ENCODE measurements at regions not wholly inside any gene's neighbourhood (a gene's known extent, or its start where the extent isn't known, plus 50 kb on each side); places are given as distances from the start of the nearest gene placed in this dataset.

GRCh38 chr9:129323376-129323998, 145.4 kb upstream of the IER5L start:
- BruUV-seq (replicated peaks), result no TSS peak
- FAIRE-seq (no peak), DNase-seq (ENCODE audit: low read depth, low spot score) (no peak)
- dilution Hi-C loops (cut with MboI; ENCODE audit: extremely low pct_ligation_motif_present, low sequenced_read_pairs), result no loop called here
- ChIA-PET CTCF (interaction anchor here (0.6 to 1.5 kb wide), 2 partner anchors 11 to 301 kb away, joined by 3 to 6 read pairs; no protein-coding TSS in a partner anchor), POLR2A (no interaction called here)
- intact Hi-C loops (cut with micrococcal nuclease), result loop anchor here (5.0 kb wide), 2 partner anchors 146 to 289 kb away; partner anchors contain the start of gene IER5L
- Histone ChIP-seq H3K9me1 (replicated peaks; ENCODE audit: control insufficient read depth, extremely low read depth, insufficient read depth, low read length) (no peaks in the 10 kb centered on the region), H3K36me3 (ENCODE audit: control insufficient read depth in 2 of 2, extremely low read depth in 1 of 2, insufficient read depth in 2 of 2, low read length in 2 of 2) (no peaks in the 10 kb centered on the region), H3K27me3 (ENCODE audit: control insufficient read depth in 2 of 2, insufficient read depth in 2 of 2, low read length in 2 of 2) (no peaks in the 10 kb centered on the region), H3K9me3 (replicated peaks; ENCODE audit: control insufficient read depth, insufficient read depth, low read length) (no peaks in the 10 kb centered on the region), H3K27ac (ENCODE audit: insufficient read depth, low read depth, low read length) (no peak overlapping the region), H3K9ac (replicated peaks; ENCODE audit: extremely low read depth, insufficient read depth, low read length) (no peak overlapping the region), H2AFZ (ENCODE audit: low read depth, low read length) (no peak overlapping the region), H4K20me1 (replicated peaks; ENCODE audit: control insufficient read depth, extremely low read depth, insufficient read depth, low read length) (no peaks in the 10 kb centered on the region), H3K4me3 (replicated peaks in 1 of 3; ENCODE audit: insufficient read depth in 1 of 3, low read depth in 1 of 3, low read length in 3 of 3) (no peak overlapping the region), H3K79me2 (ENCODE audit: control insufficient read depth, insufficient read depth, low read length) (no peaks in the 10 kb centered on the region), H3K4me2 (ENCODE audit: insufficient read depth, low read length) (no peak overlapping the region), H3K4me1 (ENCODE audit: control insufficient read depth, extremely low read depth, insufficient read depth, low read length) (peaks cover 8% of the 10 kb centered on the region)
- TF ChIP-seq MYC (IDR thresholded peaks at IDR 0.05; ENCODE audit: low read depth, low read length), result no peak
- no peak for TF ChIP-seq CTCF (IDR thresholded peaks at IDR 0.05; ENCODE audit: extremely low read depth in 1 of 2, insufficient read depth in 1 of 2, low read depth in 1 of 2, low read length in 2 of 2)
- TF ChIP-seq EZH2 (IDR thresholded peaks at IDR 0.05; ENCODE audit: borderline replicate concordance, low read depth, low read length, severe bottlenecking), result no peak
- no peak for TF ChIP-seq JUN (IDR thresholded peaks at IDR 0.05; ENCODE audit: borderline replicate concordance, insufficient read depth, insufficient read length, low read depth)
- TF ChIP-seq FOS (IDR thresholded peaks at IDR 0.05; ENCODE audit: borderline replicate concordance, insufficient read depth, low read length), result no peak
- no peak for TF ChIP-seq POLR2AphosphoS5 (IDR thresholded peaks at IDR 0.05; ENCODE audit: insufficient read depth, low read depth, low read length)
- TF ChIP-seq, protein P1, sequence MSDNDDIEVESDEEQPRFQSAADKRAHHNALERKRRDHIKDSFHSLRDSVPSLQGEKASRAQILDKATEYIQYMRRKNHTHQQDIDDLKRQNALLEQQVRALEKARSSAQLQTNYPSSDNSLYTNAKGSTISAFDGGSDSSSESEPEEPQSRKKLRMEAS (IDR thresholded peaks at IDR 0.05; ENCODE audit: insufficient read depth, insufficient read length), result no peak
- TF ChIP-seq POLR2A (IDR thresholded peaks at IDR 0.05; ENCODE audit: low read depth, low read length), result no peak
- TF ChIP-seq GATA2 (IDR thresholded peaks at IDR 0.05; ENCODE audit: insufficient read depth, insufficient read length, low read depth, low read length), result no peak

Measured in endothelial cell of umbilical vein (primary cell).